Left ventricle myocardium inferior (tissue), 1 donor: ENCODE measurements at regions not wholly inside any gene's neighbourhood (a gene's known extent, or its start where the extent isn't known, plus 50 kb on each side); places are given as distances from the start of the nearest gene placed in this dataset.

Experiments
- DNase-seq: peaks from one replicate; pipeline ENCODE4 v3.0.0-alpha.2; 2020
- H3K27ac ChIP-seq: fragments of 200-600 bp; replicated peaks from 2 replicates; pipeline ENCODE4 v1.8.0; 2021
- H3K27me3 ChIP-seq: fragments of 200-600 bp; 2 replicates; pipeline ENCODE4 v1.8.0; 2021; ENCODE audit warnings: low read depth
- H3K36me3 ChIP-seq: fragments of 200-600 bp; 2 replicates; pipeline ENCODE4 v1.8.0; 2021
- H3K4me1 ChIP-seq: fragments of 200-600 bp; 2 replicates; pipeline ENCODE4 v1.8.0; 2021
- H3K4me3 ChIP-seq: fragments of 200-600 bp; 2 replicates; pipeline ENCODE4 v1.8.0; 2021; ENCODE audit warnings: mild to moderate bottlenecking, moderate library complexity
- H3K9me3 ChIP-seq: fragments of 200-600 bp; replicated peaks from 2 replicates; pipeline ENCODE4 v1.8.0; 2021
- intact Hi-C: fragments of 100-400 bp; cut with micrococcal nuclease; formaldehyde crosslinking; loops from one replicate; pipeline ENCODE4 v1.11.0; 2022
- TF ChIP-seq, protein P1 (sequence below): fragments of 200-600 bp; IDR thresholded peaks from 2 replicates; pipeline ENCODE4 v1.8.0; 2021; ENCODE audit warnings: antibody characterized with exemption, mild to moderate bottlenecking, borderline replicate concordance
- donor health status: DM: no; HTN: yes; CAD: no; lungs with severe emphysema.

GRCh38 chr6:168210239-168211105 lies 109.1 kb downstream of the DACT2 start:
- Histone ChIP-seq H3K27me3 (peaks cover 21% of the 10 kb centered on the region), H3K4me1 (no peaks in the 10 kb centered on the region), H3K4me3 (no peak overlapping the region), H3K36me3 (no peaks in the 10 kb centered on the region), H3K9me3 (no peaks in the 10 kb centered on the region), H3K27ac (no peak overlapping the region)
- intact Hi-C loops: no loop called here
- DNase-seq: no peak
- TF ChIP-seq, protein P1, sequence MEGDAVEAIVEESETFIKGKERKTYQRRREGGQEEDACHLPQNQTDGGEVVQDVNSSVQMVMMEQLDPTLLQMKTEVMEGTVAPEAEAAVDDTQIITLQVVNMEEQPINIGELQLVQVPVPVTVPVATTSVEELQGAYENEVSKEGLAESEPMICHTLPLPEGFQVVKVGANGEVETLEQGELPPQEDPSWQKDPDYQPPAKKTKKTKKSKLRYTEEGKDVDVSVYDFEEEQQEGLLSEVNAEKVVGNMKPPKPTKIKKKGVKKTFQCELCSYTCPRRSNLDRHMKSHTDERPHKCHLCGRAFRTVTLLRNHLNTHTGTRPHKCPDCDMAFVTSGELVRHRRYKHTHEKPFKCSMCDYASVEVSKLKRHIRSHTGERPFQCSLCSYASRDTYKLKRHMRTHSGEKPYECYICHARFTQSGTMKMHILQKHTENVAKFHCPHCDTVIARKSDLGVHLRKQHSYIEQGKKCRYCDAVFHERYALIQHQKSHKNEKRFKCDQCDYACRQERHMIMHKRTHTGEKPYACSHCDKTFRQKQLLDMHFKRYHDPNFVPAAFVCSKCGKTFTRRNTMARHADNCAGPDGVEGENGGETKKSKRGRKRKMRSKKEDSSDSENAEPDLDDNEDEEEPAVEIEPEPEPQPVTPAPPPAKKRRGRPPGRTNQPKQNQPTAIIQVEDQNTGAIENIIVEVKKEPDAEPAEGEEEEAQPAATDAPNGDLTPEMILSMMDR: no peak

GRCh38 chr6:168209420-168209819 lies 110.2 kb downstream of the DACT2 start:
- Histone ChIP-seq H3K27ac (no peak overlapping the region), H3K9me3 (peaks cover 8% of the 10 kb centered on the region), H3K4me1 (no peaks in the 10 kb centered on the region), H3K4me3 (no peak overlapping the region), H3K36me3 (no peaks in the 10 kb centered on the region), H3K27me3 (peaks cover 11% of the 10 kb centered on the region)
- DNase-seq: no peak
- TF ChIP-seq, protein P1: no peak
- intact Hi-C loops: no loop called here

DNA sequence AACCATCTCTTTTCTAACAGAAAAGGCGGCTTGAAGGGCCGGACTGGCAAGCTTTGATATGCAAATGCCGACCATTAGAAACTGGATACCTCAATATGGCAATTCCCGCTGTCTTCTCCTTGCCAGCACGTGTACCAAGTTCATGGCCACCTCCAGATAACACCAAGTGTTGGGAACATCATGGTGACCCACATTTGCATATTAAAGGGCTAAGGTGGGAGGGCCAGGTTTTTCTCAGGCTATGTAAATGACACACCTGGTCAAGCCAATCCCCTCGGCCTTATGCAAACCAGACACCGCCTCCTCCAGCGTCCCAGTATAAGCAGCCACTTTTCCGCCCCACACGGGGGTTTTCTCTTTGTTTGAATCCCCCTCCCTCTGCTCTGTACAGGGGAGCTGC lies 110.7 kb downstream of the DACT2 start:
- intact Hi-C loops: no loop called here
- Histone ChIP-seq H3K4me3 (no peak overlapping the region), H3K27ac (no peak overlapping the region), H3K4me1 (no peaks in the 10 kb centered on the region), H3K36me3 (no peaks in the 10 kb centered on the region), H3K9me3 (peaks cover 13% of the 10 kb centered on the region), H3K27me3 (peaks cover 11% of the 10 kb centered on the region)
- DNase-seq: no peak
- TF ChIP-seq, protein P1: no peak

- Histone ChIP-seq H3K9me3 (peaks cover 17% of the 10 kb centered on the region), H3K4me1 (no peaks in the 10 kb centered on the region), H3K27me3 (peaks cover 11% of the 10 kb centered on the region), H3K36me3 (no peaks in the 10 kb centered on the region), H3K27ac (no peak overlapping the region), H3K4me3 (no peak overlapping the region)
- intact Hi-C loops: no loop called here
- TF ChIP-seq, protein P1: no peak
- DNase-seq: no peak
Observed at GRCh38 chr6:168208402-168208801, 111.2 kb downstream of the DACT2 start.

GRCh38 chr6:168207421-168208175 lies 112.0 kb downstream of the DACT2 start:
- TF ChIP-seq, protein P1: no peak

More at GRCh38 chr6:168207421-168208175, 112.0 kb downstream of the DACT2 start:
- Histone ChIP-seq H3K36me3 (no peaks in the 10 kb centered on the region), H3K9me3 (peaks cover 17% of the 10 kb centered on the region), H3K4me3 (no peak overlapping the region), H3K4me1 (no peaks in the 10 kb centered on the region), H3K27me3 (peaks cover 15% of the 10 kb centered on the region), H3K27ac (no peak overlapping the region)
- DNase-seq: no peak
- intact Hi-C loops: no loop called here
